Calu3 (cell line): ENCODE measurements at regions not wholly inside any gene's neighbourhood (a gene's known extent, or its start where the extent isn't known, plus 50 kb on each side); places are given as distances from the start of the nearest gene placed in this dataset.

Source experiments
- BruUV-seq: library from RNA; stranded (reverse); fragments of 400-500 nt; replicated peaks from 2 replicates; lab custom pipeline; 2021; lab: Mats Ljungman, UMichigan
- CTCF ChIA-PET: fragments of 300-600 bp; sonication (Branson Sonifier 250); formaldehyde crosslinking; loops from one replicate; lab custom pipeline; 2022; ENCODE audit warnings: antibody characterized with exemption; lab: Charles Lee
- DNase-seq: peaks from one replicate; pipeline ENCODE4 v3.0.0; 2022
- H3K27ac Mint-ChIP-seq: one replicate; pipeline ENCODE4 v1.8.0; 2022; ENCODE audit warnings: mixed read lengths; ENCODE audit not compliant: unreplicated experiment
- H3K27me3 Mint-ChIP-seq: one replicate; pipeline ENCODE4 v1.8.0; 2022; ENCODE audit warnings: mixed read lengths; ENCODE audit not compliant: unreplicated experiment
- H3K36me3 Mint-ChIP-seq: one replicate; pipeline ENCODE4 v1.8.0; 2022; ENCODE audit warnings: mild to moderate bottlenecking, moderate library complexity, mixed read lengths; ENCODE audit not compliant: insufficient read depth, unreplicated experiment
- H3K4me1 Mint-ChIP-seq: one replicate; pipeline ENCODE4 v1.8.0; 2022; ENCODE audit warnings: mild to moderate bottlenecking, low read depth, mixed read lengths; ENCODE audit not compliant: unreplicated experiment
- H3K4me3 Mint-ChIP-seq: one replicate; pipeline ENCODE4 v1.8.0; 2022; ENCODE audit warnings: mild to moderate bottlenecking, low read depth, moderate library complexity, mixed read lengths; ENCODE audit not compliant: unreplicated experiment
- H3K9me3 Mint-ChIP-seq: one replicate; pipeline ENCODE4 v1.8.0; 2022; ENCODE audit warnings: low read depth, mixed read lengths; ENCODE audit not compliant: unreplicated experiment
- CTCF ChIP-seq: fragments of 200-600 bp; IDR thresholded peaks from one replicate; pipeline ENCODE4 v1.8.0; 2022; ENCODE audit warnings: antibody characterized with exemption; ENCODE audit not compliant: unreplicated experiment
- intact Hi-C: fragments of 100-400 bp; cut with micrococcal nuclease; formaldehyde crosslinking; loops from one replicate; pipeline ENCODE4 v1.10.0; 2022; ENCODE audit not compliant: unreplicated experiment

DNA sequence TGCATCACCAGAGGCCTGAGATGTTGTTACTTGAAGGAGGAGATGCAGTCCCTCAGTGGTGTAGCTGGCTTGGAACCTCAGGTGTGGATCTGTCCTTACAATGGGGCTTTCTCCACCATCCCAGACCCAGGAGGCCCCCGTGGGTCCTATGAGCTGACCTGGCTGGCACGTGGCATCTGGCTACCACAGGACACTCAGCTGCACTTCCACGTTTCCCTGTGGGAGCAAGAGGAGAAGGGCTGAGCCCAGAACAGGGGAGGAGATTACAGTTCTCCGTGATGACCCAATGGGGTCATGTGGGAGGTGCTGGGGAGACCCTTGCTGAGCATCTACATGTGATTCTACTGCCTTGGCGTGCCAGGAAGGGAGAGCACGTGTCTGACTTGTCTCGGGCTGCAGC, 1448.4 kb downstream of the TBC1D22A start:
- DNase-seq = no peak
- intact Hi-C loops = no loop called here
- Mint-ChIP-seq H3K4me1 (no peaks in the 10 kb centered on the region), H3K27ac (no peak overlapping the region), H3K36me3 (peaks cover 4% of the 10 kb centered on the region), H3K4me3 (no peak overlapping the region), H3K9me3 (peaks cover 20% of the 10 kb centered on the region), H3K27me3 (no peaks in the 10 kb centered on the region)
- CTCF ChIA-PET = no interaction called here
- no TSS peak for BruUV-seq
- no peak for TF ChIP-seq CTCF

- Mint-ChIP-seq H3K27ac (no peak overlapping the region), H3K27me3 (no peaks in the 10 kb centered on the region), H3K9me3 (peaks cover 21% of the 10 kb centered on the region), H3K4me1 (no peaks in the 10 kb centered on the region), H3K36me3 (peaks cover 4% of the 10 kb centered on the region), H3K4me3 (no peak overlapping the region)
- DNase-seq = no peak
- no TSS peak for BruUV-seq
- TF ChIP-seq CTCF = no peak
- CTCF ChIA-PET = no interaction called here
- intact Hi-C loops = no loop called here
These were observed 1447.7 kb downstream of the TBC1D22A start for GRCh38 chr22:48210198-48210580.

- intact Hi-C loops = no loop called here
- Mint-ChIP-seq H3K27me3 (no peaks in the 10 kb centered on the region), H3K27ac (no peak overlapping the region)
These were observed 1447.2 kb downstream of the TBC1D22A start for GRCh38 chr22:48209473-48210197.

DNA sequence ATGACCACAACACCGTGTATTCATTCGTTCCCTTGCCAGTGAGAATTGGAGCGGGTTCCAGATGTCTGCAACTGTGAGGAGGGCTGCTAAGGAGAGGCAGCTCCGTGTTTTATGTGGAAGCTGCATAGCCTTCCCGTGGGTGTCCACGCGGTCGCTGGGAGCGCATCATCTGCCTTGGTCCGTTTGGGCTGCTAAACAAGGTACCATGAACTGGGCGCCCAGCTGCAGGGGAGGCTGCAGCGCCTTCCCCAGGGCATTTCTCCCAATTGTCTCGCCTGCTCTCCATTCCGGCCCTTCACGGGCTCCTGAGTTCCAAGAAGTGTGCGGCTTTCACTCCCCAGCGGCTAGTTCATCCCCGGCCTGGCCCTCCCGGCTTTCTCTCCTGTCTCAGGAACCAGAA, 1446.4 kb downstream of the TBC1D22A start:
- no peak for TF ChIP-seq CTCF
- Mint-ChIP-seq H3K27ac (no peak overlapping the region), H3K4me3 (no peak overlapping the region), H3K4me1 (no peaks in the 10 kb centered on the region), H3K36me3 (no peaks in the 10 kb centered on the region), H3K9me3 (peaks cover 14% of the 10 kb centered on the region), H3K27me3 (no peaks in the 10 kb centered on the region)
- no peak for DNase-seq
- intact Hi-C loops = no loop called here
- CTCF ChIA-PET = no interaction called here
- no TSS peak for BruUV-seq

More at GRCh38 chr22:48209473-48210197, 1447.2 kb downstream of the TBC1D22A start:
- H3K4me3 Mint-ChIP-seq = no peak overlapping the region
- no peaks in the 10 kb centered on the region for H3K4me1 Mint-ChIP-seq
- CTCF ChIA-PET = no interaction called here
- no peak for TF ChIP-seq CTCF
- DNase-seq = no peak
- H3K9me3 Mint-ChIP-seq = peaks cover 20% of the 10 kb centered on the region
- H3K36me3 Mint-ChIP-seq = peaks cover 4% of the 10 kb centered on the region
- no TSS peak for BruUV-seq
